Left lung (tissue), 4 donors: ENCODE measurements at regions not wholly inside any gene's neighbourhood (a gene's known extent, or its start where the extent isn't known, plus 50 kb on each side); places are given as distances from the start of the nearest gene placed in this dataset.
A peak's percentile ranks its signal among the peaks of the same experiment; 100 is the strongest.

ENCODE experiments used
- ATAC-seq: fragments of 200-7000 bp; cut with Tn5 transposase; one replicate; pipeline ENCODE4 v1.9.1; 2020; ENCODE audit warnings: moderate library complexity
- DNase-seq, 4 donors: peaks; one replicate each; pipeline ENCODE4 v3.0.0-alpha.2; 2013 to 2020
- H3K27ac ChIP-seq, 2 donors: fragments of 200-600 bp; sonication (generic) in 1 of 2; one replicate each; pipeline versions ENCODE4 v1.5.0 to v1.8.0; 2020 to 2021
- H3K27me3 ChIP-seq, 2 donors: fragments of 200-600 bp; sonication (generic) in 1 of 2; one replicate each; pipeline versions ENCODE4 v1.5.0 to v1.8.0; 2020 to 2021
- H3K36me3 ChIP-seq, 2 donors: fragments of 200-600 bp; sonication (generic) in 1 of 2; one replicate each; pipeline versions ENCODE4 v1.5.0 to v1.8.0; 2020 to 2021
- H3K4me1 ChIP-seq, 2 donors: fragments of 200-600 bp; one replicate each; pipeline ENCODE4 v1.8.0; 2021
- H3K4me3 ChIP-seq, 2 donors: fragments of 200-600 bp; sonication (generic) in 1 of 2; one replicate each; pipeline versions ENCODE4 v1.5.0 to v1.8.0; 2020 to 2021; ENCODE audit warnings: mild to moderate bottlenecking in 1 of 2
- H3K9me3 ChIP-seq, 2 donors: fragments of 200-600 bp; sonication (generic) in 1 of 2; one replicate each; pipeline versions ENCODE4 v1.5.0 to v1.8.0; 2020 to 2021
- intact Hi-C, 2 donors: fragments of 100-400 bp; cut with DNase I; formaldehyde crosslinking; loops; one replicate each; pipeline versions ENCODE4 v1.11.2 to v1.14.2; 2022
- TF ChIP-seq, protein P1 (sequence below), 2 donors: fragments of 200-600 bp; sonication (generic) in 1 of 2; IDR thresholded peaks; one replicate each; pipeline versions ENCODE4 v1.5.0 to v1.8.0; 2021; ENCODE audit warnings: antibody characterized with exemption in 2 of 2
- donor health status: DM: no; HTN: yes; CAD: no.
- donor health status: DM: no; HTN: no; CAD: no.

GRCh38 chr4:43360296-43360695 lies 467.8 kb downstream of the GRXCR1 start:
- no peak for DNase-seq
- H3K4me1 ChIP-seq, result no peaks in the 10 kb centered on the region
- no peaks in the 10 kb centered on the region for H3K36me3 ChIP-seq
- H3K27me3 ChIP-seq, result no peaks in the 10 kb centered on the region
- no peak overlapping the region for H3K27ac ChIP-seq
- TF ChIP-seq, protein P1, sequence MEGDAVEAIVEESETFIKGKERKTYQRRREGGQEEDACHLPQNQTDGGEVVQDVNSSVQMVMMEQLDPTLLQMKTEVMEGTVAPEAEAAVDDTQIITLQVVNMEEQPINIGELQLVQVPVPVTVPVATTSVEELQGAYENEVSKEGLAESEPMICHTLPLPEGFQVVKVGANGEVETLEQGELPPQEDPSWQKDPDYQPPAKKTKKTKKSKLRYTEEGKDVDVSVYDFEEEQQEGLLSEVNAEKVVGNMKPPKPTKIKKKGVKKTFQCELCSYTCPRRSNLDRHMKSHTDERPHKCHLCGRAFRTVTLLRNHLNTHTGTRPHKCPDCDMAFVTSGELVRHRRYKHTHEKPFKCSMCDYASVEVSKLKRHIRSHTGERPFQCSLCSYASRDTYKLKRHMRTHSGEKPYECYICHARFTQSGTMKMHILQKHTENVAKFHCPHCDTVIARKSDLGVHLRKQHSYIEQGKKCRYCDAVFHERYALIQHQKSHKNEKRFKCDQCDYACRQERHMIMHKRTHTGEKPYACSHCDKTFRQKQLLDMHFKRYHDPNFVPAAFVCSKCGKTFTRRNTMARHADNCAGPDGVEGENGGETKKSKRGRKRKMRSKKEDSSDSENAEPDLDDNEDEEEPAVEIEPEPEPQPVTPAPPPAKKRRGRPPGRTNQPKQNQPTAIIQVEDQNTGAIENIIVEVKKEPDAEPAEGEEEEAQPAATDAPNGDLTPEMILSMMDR (IDR thresholded peaks at IDR 0.05), result no peak
- intact Hi-C loops, result no loop called here
- ATAC-seq, result no peak
- no peak overlapping the region for H3K4me3 ChIP-seq
- no peaks in the 10 kb centered on the region for H3K9me3 ChIP-seq

DNA sequence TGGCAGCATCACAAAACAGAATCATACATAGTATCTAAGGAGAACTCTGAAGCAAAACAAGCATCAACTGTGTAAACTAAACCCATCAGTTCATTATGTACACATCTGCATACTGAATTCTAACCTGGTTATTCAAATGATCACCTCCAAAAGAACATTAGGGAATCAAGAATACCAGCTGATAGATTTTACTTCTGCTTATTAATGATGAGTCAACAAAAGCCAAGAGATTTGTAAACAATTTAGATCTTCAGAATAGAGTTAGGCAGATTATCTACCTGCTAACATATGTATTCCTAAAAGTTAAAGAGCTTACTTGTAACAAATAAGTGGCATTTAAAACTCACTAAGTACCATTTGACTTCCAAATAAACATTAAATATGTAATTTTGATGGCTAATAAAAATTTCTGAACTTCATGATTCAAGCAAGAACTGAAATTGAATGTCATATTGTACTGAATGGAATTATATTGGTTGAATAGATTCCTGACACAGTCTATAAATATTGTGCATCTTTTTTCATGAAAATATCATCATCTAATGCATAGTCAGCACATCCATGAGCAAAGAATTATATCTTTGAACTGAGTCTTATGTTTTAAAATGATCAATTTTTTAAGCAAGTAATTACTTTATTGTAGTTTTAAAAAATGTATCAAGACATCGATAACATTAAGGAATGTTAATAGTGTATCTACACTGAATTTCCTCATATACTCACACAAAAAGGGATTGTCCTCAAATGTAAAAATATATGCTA lies 470.5 kb downstream of the GRXCR1 start:
- ATAC-seq (no peak), DNase-seq (no peak)
- Histone ChIP-seq H3K9me3 (no peaks in the 10 kb centered on the region), H3K27me3 (no peaks in the 10 kb centered on the region), H3K4me3 (no peak overlapping the region), H3K27ac (no peak overlapping the region), H3K4me1 (no peaks in the 10 kb centered on the region), H3K36me3 (no peaks in the 10 kb centered on the region)
- intact Hi-C loops, result no loop called here
- TF ChIP-seq, protein P1 (IDR thresholded peaks at IDR 0.05), result no peak

GRCh38 chr4:43369036-43369594 lies 476.6 kb downstream of the GRXCR1 start:
- DNase-seq (peak in 1 of 4 donors; percentile 7), ATAC-seq (no peak)
- TF ChIP-seq, protein P1 (IDR thresholded peaks at IDR 0.05), result no peak
- no peaks in the 10 kb centered on the region for H3K4me1 ChIP-seq
- H3K36me3 ChIP-seq, result no peaks in the 10 kb centered on the region
- no peak overlapping the region for H3K27ac ChIP-seq
- intact Hi-C loops, result no loop called here
- no peak overlapping the region for H3K4me3 ChIP-seq
- H3K27me3 ChIP-seq, result no peaks in the 10 kb centered on the region
- no peaks in the 10 kb centered on the region for H3K9me3 ChIP-seq

DNA sequence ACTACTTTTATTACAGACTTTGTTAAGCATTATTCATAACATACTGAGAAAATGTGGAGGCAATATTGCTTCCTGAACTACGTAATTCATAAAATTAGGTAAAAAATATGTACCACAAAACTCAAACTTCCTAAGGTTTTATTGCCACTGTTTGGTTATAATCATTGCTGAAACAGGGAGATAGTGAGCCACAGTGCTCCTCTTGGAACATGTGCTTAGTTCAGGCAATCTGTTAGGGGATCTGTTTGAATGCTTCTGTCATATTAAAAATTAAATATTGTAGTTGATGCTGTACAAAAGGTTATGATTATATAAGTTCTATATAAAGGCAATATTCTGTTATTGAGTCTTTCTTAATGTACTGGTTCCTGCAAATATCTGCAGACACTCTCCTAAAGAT lies 480.7 kb downstream of the GRXCR1 start:
- H3K4me3 ChIP-seq, result no peak overlapping the region
- no peaks in the 10 kb centered on the region for H3K4me1 ChIP-seq
- no peak overlapping the region for H3K27ac ChIP-seq
- no peaks in the 10 kb centered on the region for H3K27me3 ChIP-seq
- no peaks in the 10 kb centered on the region for H3K9me3 ChIP-seq
- ATAC-seq, result no peak
- intact Hi-C loops, result no loop called here
- TF ChIP-seq, protein P1 (IDR thresholded peaks at IDR 0.05), result no peak
- no peaks in the 10 kb centered on the region for H3K36me3 ChIP-seq
- DNase-seq, result no peak

GRCh38 chr4:43374216-43374751 lies 481.8 kb downstream of the GRXCR1 start:
- Histone ChIP-seq H3K4me1 (no peaks in the 10 kb centered on the region), H3K4me3 (no peak overlapping the region), H3K9me3 (no peaks in the 10 kb centered on the region), H3K36me3 (no peaks in the 10 kb centered on the region), H3K27ac (no peak overlapping the region), H3K27me3 (no peaks in the 10 kb centered on the region)
- no peak for ATAC-seq
- TF ChIP-seq, protein P1 (IDR thresholded peaks at IDR 0.05), result no peak
- DNase-seq, result no peak
- intact Hi-C loops, result no loop called here
